HG02798 (cell line): ENCODE measurements at regions not wholly inside any gene's neighbourhood (a gene's known extent, or its start where the extent isn't known, plus 50 kb on each side); places are given as distances from the start of the nearest gene placed in this dataset.
"Not testable (repeated sequence)": the region's sequence is repeated elsewhere in the genome, so short reads cannot be mapped to it uniquely, and the experiment has no call there.

ENCODE experiments used
- ATAC-seq: cut with Tn5 transposase; IDR thresholded peaks from one replicate; pipeline ENCODE4 v1.9.1; 2021; ENCODE audit warnings: mild to moderate bottlenecking; ENCODE audit not compliant: unreplicated experiment, poor library complexity

GRCh38 chr3:71955240-71956068, 170.5 kb upstream of the PROK2 start:
- no peak for ATAC-seq

GRCh38 chr3:71951842-71952241, 166.9 kb upstream of the PROK2 start:
- ATAC-seq, result no peak

GRCh38 chr3:71951361-71951760, 166.4 kb upstream of the PROK2 start:
- ATAC-seq, result no peak

- ATAC-seq, result no peak
Measured at GRCh38 chr3:71949442-71949841, 164.5 kb upstream of the PROK2 start.

- ATAC-seq, result no peak
Measured at GRCh38 chr3:71944482-71945065, 159.6 kb upstream of the PROK2 start.

GRCh38 chr3:71942432-71943187, 157.7 kb upstream of the PROK2 start:
- no peak for ATAC-seq

GRCh38 chr3:71940486-71940885, 155.5 kb upstream of the PROK2 start:
- ATAC-seq, result no peak

- not testable (repeated sequence) for ATAC-seq
Measured at GRCh38 chr3:71938081-71938480, 153.1 kb upstream of the PROK2 start.

- no peak for ATAC-seq
Measured at GRCh38 chr3:71936681-71937080, 151.7 kb upstream of the PROK2 start.

- ATAC-seq, result no peak
Measured at GRCh38 chr3:71934520-71935270, 149.7 kb upstream of the PROK2 start.

GRCh38 chr3:71931922-71932321, 147.0 kb upstream of the PROK2 start:
- no peak for ATAC-seq

- peak; percentile 69 for ATAC-seq
Measured at GRCh38 chr3:71930056-71930991, 145.4 kb upstream of the PROK2 start.

GRCh38 chr3:71928212-71928611, 143.3 kb upstream of the PROK2 start:
- ATAC-seq, result no peak

GRCh38 chr3:71927505-71928066, 142.6 kb upstream of the PROK2 start:
- no peak for ATAC-seq

GRCh38 chr3:71926616-71927015, 141.7 kb upstream of the PROK2 start:
- no peak for ATAC-seq

GRCh38 chr3:71926262-71926600, 141.3 kb upstream of the PROK2 start:
- no peak for ATAC-seq

GRCh38 chr3:71925511-71926261, 140.7 kb upstream of the PROK2 start:
- ATAC-seq, result not testable (repeated sequence)

GRCh38 chr3:71924721-71925120, 139.8 kb upstream of the PROK2 start:
- ATAC-seq, result no peak

- ATAC-seq, result no peak
Measured at GRCh38 chr3:71921036-71921435, 136.1 kb upstream of the PROK2 start.
